ENCODE measurements at regions not wholly inside any gene's neighbourhood (a gene's known extent, or its start where the extent isn't known, plus 50 kb on each side); places are given as distances from the start of the nearest gene placed in this dataset.

DNA sequence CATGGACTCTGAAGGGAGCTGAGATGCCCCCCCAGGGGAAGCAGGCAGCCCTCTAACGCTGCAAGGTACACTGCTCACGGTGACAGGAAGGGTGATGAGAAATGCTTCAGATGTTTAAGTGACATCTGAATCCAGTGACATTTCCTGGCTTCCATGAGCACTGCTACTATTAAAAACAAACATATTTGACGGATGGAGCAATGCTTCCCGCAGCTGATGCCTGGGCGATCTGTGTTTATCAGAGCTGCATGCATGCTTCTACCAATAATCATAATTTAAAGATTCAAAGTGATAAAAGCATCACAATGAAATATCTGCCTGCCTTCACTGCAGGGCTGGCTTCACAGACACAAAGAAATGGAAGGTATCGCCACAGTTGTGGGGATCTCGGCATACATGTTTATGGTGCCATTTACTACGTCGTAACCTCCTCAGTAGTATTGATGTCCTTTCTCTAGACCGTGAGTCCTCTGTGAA, 66.1 kb upstream of the AOAH start:
- DNase-seq (no peak), ATAC-seq (ENCODE audit: low read depth) (no peak)
- CTCF ChIA-PET = interaction anchor here (0.6 kb wide), 1 partner anchor 304 kb away, joined by 4 read pairs; no protein-coding TSS in a partner anchor
- Histone ChIP-seq H3K4ac (ENCODE audit: low read depth, low read length) (no peak overlapping the region), H3K4me2 (ENCODE audit: low read depth, low read length) (no peak overlapping the region), H3K9me3 (ENCODE audit: control insufficient read depth, insufficient read depth, low read length) (no peaks in the 10 kb centered on the region), H2BK20ac (ENCODE audit: low read depth, low read length) (no peak overlapping the region), H3K9ac (ENCODE audit: low read depth, low read length) (no peak overlapping the region), H4K20me1 (ENCODE audit: insufficient read depth, low read length) (no peaks in the 10 kb centered on the region), H2AK5ac (ENCODE audit: low read depth, low read length) (no peak overlapping the region), H3K36me3 (ENCODE audit: control insufficient read depth, insufficient read depth, low read length) (no peaks in the 10 kb centered on the region), H4K5ac (ENCODE audit: low read depth, low read length) (no peak overlapping the region), H2BK120ac (ENCODE audit: low read depth, low read length) (no peak overlapping the region), H3K27ac (ENCODE audit: insufficient read depth, low read length) (no peak overlapping the region), H3K4me1 (ENCODE audit: control insufficient read depth, insufficient read depth, low read length) (no peaks in the 10 kb centered on the region), H2BK15ac (ENCODE audit: low read depth, low read length) (no peak overlapping the region), H3K23ac (ENCODE audit: low read depth, low read length) (no peak overlapping the region), H3K56ac (ENCODE audit: extremely low read depth, insufficient read depth, low read length) (no peak overlapping the region), H3K14ac (replicated peaks; ENCODE audit: low read depth, low read length) (no peak overlapping the region), H2AFZ (replicated peaks; ENCODE audit: low read length, poor library complexity) (no peak overlapping the region), H3K9me1 (ENCODE audit: insufficient read depth, low read length) (no peaks in the 10 kb centered on the region), H3K27me3 (ENCODE audit: control insufficient read depth, insufficient read depth, low read length) (no peaks in the 10 kb centered on the region), H4K8ac (ENCODE audit: low read depth in 2 of 2, low read length in 2 of 2) (no peak overlapping the region), H3K79me1 (ENCODE audit: low read depth in 1 of 2, low read length in 2 of 2) (no peaks in the 10 kb centered on the region), H3K18ac (ENCODE audit: low read depth, low read length) (no peak overlapping the region), H2BK5ac (ENCODE audit: low read depth, low read length, poor library complexity, severe bottlenecking) (no peak overlapping the region), H3K4me3 (ENCODE audit: insufficient read depth, low read depth, low read length) (no peak overlapping the region), H2AK9ac (replicated peaks; ENCODE audit: low read depth, low read length, poor library complexity) (no peak overlapping the region), H4K91ac (ENCODE audit: insufficient read depth, low read depth, low read length) (no peak overlapping the region)
- dilution Hi-C loops (cut with HindIII; ENCODE audit: low sequenced_read_pairs, unreplicated experiment) (no loop called here), intact Hi-C loops (cut with micrococcal nuclease) (no loop called here), in situ Hi-C loops (cut with MboI; ENCODE audit: low sequenced_read_pairs) (no loop called here)
- POLR2A ChIA-PET (ENCODE audit: unreplicated experiment) = no interaction called here
- WGBS, 2 experiments (ENCODE audit: extremely low coverage in 2 of 2, insufficient read length in 1 of 2) = no CpG with 5 or more reads among the region's 10 CpGs
- no TSS peak for BruUV-seq (replicated peaks)
- no peak for TF ChIP-seq CHD1 (IDR thresholded peaks at IDR 0.05; ENCODE audit: low read depth, low read length)
- no peak for TF ChIP-seq RFX5 (IDR thresholded peaks at IDR 0.05; ENCODE audit: low read depth, low read length)
- TF ChIP-seq, protein P1, sequence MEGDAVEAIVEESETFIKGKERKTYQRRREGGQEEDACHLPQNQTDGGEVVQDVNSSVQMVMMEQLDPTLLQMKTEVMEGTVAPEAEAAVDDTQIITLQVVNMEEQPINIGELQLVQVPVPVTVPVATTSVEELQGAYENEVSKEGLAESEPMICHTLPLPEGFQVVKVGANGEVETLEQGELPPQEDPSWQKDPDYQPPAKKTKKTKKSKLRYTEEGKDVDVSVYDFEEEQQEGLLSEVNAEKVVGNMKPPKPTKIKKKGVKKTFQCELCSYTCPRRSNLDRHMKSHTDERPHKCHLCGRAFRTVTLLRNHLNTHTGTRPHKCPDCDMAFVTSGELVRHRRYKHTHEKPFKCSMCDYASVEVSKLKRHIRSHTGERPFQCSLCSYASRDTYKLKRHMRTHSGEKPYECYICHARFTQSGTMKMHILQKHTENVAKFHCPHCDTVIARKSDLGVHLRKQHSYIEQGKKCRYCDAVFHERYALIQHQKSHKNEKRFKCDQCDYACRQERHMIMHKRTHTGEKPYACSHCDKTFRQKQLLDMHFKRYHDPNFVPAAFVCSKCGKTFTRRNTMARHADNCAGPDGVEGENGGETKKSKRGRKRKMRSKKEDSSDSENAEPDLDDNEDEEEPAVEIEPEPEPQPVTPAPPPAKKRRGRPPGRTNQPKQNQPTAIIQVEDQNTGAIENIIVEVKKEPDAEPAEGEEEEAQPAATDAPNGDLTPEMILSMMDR (conservative IDR thresholded peaks at IDR 0.05; ENCODE audit: low read depth, low read length) = no peak
- no peak for TF ChIP-seq USF2 (IDR thresholded peaks at IDR 0.05; ENCODE audit: low read depth, low read length)
- no peak for TF ChIP-seq POLR2A (IDR thresholded peaks at IDR 0.05; ENCODE audit: low read depth, low read length)
- no peak for TF ChIP-seq SMC3 (IDR thresholded peaks at IDR 0.05; ENCODE audit: low read depth, low read length)
- TF ChIP-seq MAFK (IDR thresholded peaks at IDR 0.05; ENCODE audit: low read depth, low read length) = no peak
- TF ChIP-seq RAD21 (IDR thresholded peaks at IDR 0.05; ENCODE audit: low read length) = no peak
- no peak for TF ChIP-seq FOS (IDR thresholded peaks at IDR 0.05; ENCODE audit: low read depth, low read length)
